ENCODE measurements at regions not wholly inside any gene's neighbourhood (a gene's known extent, or its start where the extent isn't known, plus 50 kb on each side); places are given as distances from the start of the nearest gene placed in this dataset.

DNA sequence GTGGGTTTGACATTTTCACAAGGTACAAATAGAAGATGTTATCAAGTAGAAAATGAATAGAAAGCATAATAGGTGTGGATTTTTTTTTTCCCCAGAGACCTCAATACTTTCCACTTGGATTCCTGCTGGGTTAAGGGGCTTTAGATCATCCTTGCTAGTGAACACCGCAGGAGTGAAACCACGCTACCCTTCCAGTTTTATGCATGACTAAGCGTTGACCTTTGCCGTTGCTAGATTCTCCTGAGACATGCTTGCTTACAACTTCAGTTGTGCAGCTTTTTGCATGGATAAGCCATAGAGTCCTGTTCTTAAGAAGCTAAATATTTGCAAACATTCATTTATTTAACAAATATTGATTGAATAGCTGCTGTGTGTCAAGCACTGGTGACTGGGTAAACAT is 299.7 kb upstream of the LMCD1 start:
- DNase-seq (ENCODE audit: low spot score), result no peak

DNA sequence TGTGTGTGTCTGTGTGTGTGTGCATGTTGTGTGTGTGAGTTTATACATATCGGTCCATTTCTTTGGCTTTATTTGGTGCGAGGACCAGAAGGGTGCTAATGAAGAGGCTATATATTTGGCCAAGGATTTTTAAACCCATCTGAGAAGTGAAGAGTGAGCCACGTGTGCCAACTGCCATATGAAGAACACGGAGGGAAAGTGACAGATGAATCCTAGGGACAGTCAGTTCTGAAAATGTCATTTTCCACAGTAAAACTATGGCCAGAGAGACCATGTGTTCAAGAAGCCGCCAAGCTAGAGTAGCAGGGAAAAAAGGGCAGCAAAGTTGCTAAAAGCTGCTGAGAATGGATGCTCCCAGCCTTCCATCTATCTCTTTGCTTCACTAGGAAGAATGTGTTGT is 297.3 kb upstream of the LMCD1 start:
- DNase-seq (ENCODE audit: low spot score), result no peak

DNA sequence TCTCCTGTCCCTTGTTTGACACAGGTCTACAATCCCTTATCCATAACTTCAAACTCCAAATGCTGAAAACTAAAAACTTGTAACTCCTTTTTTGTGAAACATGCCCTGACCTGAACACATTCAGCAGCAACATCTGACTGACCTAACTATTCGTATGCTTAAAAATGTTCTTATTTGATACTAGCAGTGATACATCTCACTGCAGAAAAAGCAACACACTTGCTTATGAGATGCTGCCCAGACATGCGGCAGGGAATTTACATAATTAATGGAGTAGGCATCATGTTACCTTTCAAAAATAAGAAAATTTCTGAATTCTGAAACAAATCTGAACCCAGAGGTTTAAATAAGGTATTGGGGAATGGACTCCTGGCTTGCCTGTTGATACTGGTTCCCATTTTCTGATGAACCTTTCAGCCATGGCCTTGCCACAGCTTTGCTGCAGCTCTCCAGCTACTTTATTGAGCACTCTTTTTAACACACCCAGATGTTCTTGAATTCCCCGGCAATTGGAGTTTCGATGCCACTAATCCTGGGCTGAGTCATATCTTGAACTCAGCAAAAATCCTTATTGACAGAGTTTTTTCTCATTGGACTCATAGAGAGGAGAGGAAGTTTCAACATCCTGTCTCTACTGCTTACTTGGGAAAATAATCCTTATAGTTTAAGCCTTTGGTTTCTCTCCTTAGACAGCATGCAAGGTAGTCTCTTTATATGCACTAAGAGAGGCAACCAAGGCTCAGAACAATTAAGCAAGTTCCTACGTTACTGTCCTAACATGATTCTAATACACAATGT is 296.6 kb upstream of the LMCD1 start:
- DNase-seq (ENCODE audit: low spot score), result no peak

DNA sequence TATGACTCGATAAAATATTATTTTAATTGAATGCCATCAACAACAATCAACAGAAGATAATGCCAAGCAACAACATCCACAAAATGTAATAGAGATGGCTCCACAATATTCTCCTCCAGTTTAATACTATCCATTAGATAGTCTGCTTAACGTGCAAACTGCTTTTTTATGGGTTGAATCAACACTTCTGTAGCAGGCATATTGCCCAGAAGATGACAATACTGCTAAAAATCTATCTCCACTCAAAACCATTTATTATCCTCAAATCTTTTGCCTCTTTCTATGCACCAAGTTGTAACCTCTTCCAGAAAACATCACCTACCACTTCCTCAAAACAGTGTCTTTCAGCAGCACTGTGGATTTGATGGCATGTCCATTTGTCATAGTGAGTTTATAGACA is 295.7 kb upstream of the LMCD1 start:
- DNase-seq (ENCODE audit: low spot score), result no peak

DNA sequence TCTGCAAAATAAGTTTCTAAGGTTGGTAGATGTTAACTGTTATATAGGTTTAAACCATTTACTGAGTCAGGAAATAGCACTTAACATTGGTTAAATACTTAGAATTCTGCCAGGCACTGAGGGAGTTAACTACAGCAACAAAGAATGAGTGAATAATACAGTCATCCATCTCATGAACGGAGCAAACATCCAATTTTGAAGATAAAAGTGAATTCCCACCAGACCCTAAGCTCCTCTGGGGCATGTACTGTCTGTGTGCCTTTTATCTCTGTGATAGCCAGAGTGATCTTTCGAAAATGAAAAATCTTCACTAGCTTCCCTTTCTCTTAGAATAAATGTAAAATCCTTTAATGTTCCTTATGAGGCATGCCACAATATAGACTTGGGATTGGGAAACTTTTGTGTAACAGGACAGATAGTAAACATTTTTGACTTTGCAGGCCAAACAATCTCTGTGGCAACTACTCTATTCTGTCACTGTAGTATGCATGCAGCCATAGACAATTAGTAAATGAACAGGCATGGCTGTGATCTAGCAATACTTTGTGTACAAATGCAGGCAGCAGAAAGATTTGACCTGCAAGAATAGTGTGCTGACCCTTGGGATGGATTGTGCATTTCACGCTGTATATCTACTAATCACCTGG is 294.5 kb upstream of the LMCD1 start:
- DNase-seq (ENCODE audit: low spot score), result no peak

DNA sequence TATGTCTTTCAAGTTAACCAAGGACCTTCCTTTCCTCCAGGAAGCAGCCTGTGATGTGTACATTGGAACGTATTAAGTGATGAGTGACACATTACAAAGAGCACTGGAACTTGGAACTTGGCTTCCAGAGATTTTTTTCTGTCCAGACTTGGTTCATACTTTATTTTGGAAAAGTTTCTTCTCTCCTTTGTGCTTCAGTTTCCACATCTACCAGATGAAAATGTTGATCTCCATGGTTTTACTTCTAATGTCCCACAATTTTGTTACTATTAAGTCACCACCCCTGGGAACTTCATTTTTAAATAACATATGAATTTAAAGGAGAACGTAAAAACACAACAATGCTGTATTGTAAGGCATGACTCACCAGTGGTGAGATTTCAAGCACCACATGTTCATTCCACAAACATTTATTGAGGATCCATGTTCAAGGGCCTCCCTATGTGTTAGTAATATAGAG is 290.7 kb upstream of the LMCD1 start:
- no peak for DNase-seq (ENCODE audit: low spot score)

DNA sequence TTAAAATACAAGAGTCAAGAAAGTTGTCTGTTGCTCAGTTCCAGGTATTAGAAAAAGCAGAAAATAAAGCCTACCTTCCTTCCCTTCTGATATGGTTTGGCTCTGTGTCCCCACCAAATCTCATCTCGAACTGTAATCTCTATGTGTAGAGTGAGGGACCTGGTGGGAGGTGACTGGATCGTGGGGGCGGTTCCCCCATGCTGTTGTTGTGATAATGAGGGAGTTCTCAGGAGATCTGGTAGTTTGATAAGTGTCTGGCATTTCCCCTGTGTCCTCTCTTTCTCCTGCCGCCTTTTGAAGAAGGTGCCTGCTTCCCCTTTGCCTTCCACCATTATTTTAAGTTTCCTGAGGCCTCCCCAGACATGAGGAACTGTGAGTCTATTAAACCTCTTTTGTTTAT is 288.8 kb upstream of the LMCD1 start:
- no peak for DNase-seq (ENCODE audit: low spot score)

DNA sequence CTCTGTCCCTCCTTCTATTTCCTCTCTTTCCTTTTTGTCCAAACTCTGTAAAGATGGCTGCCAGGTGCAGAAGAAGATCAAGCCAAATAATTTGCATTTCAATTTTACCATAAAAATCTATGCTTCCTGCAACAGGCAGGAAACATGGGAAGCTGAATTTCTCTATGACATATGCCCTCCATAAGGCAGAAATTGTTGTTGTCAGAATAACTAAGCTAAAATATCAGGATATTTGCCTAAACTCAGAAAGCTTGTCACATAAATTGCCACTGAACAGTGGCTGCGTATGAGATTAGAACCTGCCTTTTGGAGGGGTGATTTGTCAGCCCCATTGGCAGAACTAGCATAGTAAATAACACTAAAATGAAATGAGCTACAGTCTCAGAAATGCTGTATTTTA is 288.3 kb upstream of the LMCD1 start:
- DNase-seq (ENCODE audit: low spot score), result no peak

DNA sequence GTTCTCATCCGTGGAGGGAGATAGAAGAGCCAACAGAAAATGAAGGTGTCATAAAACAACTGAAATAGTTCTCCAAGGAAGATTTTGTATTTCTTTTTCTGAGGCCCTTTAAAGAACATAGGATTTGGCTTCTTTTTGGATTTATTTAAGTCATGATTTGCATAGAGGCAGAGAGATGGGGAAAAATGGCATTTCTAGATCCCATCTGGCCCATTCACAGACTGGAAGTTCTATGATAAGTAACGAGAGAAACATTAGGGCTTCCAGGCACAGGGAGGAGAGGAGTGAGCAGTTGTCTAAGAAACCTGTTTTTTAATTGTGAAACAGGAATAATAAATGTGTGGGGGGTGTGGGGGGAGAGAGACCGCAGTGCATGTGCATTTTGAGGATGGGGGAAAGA is 285.8 kb upstream of the LMCD1 start:
- no peak for DNase-seq (ENCODE audit: low spot score)

DNA sequence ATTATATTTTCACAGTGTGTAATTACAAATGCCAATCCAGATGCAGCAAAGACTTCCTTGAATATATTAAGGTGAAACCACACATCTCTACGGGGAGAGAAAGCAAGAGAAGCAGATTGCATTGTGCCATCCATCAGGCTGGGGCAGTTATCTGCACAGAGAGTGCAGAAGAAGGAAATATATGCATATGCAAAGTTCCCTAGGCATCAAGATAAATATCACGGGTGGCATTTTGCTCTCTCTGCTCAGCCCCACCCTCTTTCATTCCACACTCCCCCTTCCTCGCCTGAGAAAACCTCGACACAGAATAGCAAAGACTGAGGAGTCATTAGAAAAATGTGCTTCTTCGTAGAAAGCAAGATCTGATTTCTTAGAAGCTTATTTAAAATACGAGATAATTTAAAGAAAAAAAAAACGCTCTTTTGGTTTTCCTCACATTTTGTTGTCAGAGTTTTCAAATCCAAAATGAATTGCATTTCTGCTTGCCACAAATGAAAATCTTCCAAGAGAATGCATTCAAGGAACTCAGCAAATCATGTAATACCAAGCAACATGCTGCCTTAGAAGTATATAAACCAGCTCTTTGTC is 283.2 kb upstream of the LMCD1 start:
- DNase-seq (ENCODE audit: low spot score), result no peak

DNA sequence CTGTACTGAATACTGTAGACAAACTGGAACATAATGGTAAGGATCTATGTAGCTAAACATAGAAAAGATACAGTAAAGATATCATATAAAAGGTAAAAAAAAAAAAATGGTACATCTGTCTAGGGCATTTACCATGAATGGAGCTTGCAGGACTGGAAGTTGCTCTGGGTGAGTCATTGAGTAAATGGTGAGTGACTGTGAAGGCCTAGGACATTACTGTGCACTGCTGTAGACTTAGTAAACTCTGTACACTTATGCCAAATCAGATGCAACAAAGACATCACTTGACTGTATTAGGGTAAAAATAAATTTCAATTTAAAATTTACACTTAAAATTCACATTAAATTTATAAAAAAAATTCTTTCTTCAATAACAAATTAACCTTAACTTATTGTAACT is 281.3 kb upstream of the LMCD1 start:
- no peak for DNase-seq (ENCODE audit: low spot score)

DNA sequence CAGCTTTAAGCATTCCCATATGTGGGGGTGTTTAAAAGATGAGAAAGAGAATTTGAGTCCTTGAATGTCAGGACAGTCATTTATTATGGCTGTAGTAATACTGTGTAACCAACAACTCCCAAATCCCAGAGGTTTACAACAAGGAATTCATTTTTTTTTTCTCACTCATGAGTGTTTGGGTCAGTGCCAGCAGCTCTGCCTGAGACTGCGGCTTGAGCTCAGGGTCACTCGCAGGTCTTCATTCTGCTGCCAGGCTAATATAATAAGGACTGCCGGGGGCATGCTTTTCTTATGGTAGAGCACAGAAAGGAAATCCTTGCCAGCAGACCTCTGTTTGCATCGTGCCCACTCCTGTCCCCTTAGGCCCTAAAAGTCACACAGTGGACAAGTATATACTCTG is 277.9 kb upstream of the LMCD1 start:
- DNase-seq (ENCODE audit: low spot score), result no peak

DNA sequence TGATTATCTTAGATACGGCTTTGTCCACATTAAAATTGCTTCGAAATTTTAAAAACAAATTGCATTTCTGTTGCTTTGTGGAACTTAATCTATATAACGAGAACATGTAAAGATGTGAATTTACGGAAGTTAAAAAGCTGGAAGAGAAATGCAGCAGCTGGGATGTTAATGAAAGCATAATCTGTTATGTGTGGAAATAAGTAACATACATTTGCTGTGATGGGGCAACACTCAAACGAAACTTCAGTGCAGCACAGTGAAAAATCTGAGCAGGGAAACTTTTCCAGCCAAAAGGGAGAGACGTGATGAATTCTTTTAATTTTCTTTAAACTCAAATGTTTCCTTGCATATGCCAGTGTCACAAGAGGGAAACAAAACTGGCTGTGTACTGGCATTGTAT is 276.7 kb upstream of the LMCD1 start:
- no peak for DNase-seq (ENCODE audit: low spot score)

DNA sequence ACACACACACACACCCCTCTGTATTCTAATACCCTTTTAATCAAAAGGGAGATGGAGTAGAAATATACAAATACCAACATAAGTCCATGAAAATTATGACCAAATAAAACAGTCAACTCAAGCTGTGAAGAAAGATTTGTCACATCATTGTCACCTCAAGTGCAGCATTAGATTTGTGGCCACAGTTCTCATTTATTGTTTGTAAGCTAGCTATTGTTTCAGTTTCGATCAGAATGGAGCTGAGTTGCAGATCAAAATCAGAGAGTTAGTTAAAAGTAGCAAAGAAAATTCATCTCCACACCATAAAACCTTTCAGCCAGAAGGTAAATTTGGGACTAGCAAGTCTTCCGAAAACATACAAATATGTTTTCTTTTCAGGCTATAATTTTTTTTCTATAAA is 267.7 kb upstream of the LMCD1 start:
- DNase-seq (ENCODE audit: low spot score), result no peak

DNA sequence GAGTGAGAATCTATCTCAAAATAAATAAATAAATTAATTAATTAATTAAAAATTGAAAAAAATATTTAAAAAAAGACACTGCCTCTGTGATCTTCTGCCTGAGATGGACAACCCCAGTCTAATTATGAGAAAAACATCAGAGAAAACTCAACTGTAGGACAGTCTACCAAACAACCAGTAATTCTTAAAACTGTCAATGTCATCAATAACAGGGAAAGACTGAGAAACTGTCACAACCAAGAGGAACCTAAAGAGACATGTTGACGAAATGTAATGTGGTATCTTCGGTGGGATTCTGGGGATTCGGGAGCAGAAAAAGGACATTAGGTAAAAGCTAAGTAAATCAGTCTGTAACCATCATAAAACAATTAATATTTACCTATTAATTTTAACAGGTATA is 265.4 kb upstream of the LMCD1 start:
- DNase-seq (ENCODE audit: low spot score), result no peak

DNA sequence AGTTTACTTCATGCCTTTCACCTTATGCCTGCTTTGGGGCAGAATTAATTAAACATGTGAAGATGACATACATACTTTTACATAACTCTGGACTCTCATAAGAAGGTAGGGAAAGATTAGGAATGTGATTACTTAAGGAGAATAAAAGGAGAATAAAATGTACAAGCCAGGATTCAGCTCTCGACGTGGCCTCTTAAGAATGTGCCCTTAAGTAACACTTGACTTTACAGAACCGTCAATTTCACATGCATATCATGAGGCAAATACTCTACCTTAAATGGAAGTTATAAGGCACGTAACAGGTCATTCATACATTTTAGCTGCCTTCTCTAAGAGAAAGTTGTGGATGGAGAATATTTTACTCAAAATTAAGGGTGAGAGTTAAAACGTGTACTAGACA is 263.7 kb upstream of the LMCD1 start:
- DNase-seq (ENCODE audit: low spot score), result no peak

DNA sequence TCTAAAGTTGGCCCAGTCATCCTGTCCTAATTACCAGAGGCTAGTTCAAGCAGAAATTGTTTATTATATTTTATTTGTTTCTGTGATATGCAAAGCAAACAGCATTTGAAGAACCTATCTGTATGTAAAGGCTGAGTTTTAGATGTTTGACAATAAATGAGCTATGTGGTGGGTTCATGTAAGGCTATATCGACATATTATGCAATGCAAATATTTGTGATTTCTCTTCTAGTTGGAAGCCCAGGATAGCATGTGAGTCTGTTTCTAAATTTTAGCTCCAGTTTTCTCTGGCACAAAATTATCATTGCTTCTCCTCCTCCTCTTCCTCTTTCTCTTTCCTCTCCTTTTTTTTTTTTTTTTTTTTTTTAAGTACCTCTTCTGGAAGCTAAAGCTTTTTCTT is 263.2 kb upstream of the LMCD1 start:
- DNase-seq (ENCODE audit: low spot score), result no peak

DNA sequence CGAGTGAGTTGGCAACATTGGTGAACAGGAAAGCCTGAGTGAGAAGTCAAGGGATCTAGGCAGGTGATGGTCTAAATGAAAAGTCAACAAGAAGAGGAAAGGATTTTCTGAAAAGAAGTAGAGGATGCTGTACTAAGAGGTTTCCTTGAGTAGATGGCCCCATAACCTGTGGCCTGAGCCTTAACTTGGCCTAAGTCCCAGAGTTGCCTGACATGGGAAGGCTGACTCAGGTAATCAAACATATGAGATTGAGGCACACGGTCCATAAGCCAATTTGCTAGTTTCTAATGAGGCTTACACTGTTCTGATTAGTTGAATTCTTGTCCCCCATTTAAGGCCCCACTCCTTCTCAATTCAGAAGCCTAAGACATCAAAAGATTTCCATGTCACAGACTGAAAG is 262.5 kb upstream of the LMCD1 start:
- no peak for DNase-seq (ENCODE audit: low spot score)

DNA sequence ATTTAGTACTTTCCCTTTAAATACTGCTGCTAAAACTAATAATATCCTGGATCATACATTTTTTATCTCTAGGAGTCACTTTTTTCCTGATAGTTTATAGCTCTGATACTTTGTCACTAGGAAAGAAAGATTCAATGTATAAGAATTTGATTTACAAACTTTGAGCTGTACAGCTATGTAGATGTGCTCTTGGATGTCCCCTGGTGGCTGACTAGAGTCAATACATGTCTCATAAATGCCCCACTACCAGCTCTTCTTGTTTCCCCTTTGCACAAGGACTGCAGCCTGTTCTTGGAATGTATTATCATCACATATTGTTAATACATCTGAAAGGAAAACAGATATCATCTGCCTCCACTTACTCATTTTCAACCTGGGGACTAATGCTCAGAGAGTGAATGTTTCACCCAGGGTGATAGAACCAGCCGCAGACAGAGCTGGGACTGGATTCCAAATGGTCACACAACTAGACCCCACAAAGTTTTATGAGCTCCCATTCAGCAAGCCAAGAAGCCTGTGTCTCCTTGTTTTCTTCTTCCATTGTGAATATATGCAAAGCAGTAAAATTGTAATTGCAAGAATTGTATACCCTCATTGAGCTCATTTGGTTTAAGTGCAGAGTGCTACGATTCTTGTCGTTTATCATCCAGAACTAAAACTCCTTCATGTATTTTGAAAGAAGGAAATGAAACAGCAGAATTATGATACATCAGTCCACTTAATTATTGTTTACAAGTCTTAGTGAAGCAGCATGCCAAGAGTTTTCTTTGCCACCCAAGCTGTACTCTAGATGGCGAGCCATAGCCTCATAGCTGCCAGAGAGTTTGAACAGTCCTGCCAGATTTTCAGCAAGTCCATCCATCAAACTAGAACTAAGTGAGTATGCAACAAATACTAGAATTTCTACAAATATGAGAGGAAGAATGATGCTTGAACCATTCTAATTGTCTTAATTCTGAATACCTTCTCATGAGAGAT is 261.6 kb upstream of the LMCD1 start:
- peak; percentile 32 for DNase-seq (ENCODE audit: low spot score)

DNA sequence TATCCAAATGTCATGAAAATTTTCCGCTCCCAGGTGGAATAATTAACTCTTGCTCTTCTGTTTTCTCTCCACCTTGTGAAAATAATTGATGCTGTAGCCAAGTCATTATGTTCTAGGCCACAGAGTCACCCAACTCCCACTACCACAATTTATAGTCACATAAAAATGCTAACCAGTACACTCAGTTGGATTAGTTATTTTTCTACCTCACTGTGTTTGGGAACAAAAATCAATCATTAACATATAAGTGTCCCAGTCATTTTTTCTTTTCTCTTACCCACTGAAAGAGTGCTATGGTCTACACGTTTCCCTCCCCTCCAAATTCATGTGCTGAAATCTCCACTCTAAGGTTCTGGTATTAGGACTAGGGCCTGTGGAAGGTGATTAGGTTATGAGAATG is 255.6 kb upstream of the LMCD1 start:
- no peak for DNase-seq (ENCODE audit: low spot score)

DNA sequence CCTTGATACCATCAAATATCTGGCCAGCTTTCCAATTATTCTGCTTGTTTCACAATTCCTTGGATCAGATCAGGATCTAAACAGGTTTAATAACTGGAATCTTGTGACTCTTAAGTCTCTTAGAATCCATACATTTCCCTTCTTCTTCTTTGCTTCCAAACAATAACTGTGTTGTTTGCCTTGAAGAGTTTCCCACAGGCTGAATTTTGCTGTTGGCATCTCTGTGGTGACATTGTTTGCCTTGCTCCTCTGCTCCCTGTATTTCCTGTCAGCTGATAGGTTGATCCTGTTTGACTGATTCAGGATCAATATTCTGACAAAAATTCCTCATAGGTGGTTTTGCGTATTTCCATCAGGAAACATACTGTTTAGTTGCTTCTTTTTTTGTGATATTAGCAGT is 248.4 kb upstream of the LMCD1 start:
- DNase-seq (ENCODE audit: low spot score), result no peak

DNA sequence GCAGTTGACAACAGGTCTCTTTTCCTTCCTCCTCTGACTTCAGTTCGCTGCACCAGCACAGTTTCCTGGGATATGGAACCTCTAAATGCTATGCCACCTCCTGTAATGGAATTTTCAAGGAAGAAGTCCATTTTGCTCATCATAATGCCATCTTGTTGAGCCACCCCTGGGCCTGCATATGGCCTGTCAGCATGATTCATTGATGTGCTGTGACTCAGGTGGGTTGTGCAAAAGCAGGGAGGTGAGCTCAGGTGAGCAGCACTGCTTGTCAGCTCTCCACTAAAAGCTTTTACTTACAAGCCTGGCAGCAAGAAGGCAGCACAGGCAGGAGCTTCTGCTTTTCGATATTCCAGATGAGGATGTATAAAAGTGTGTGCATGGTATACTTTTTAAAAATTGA is 247.1 kb upstream of the LMCD1 start:
- DNase-seq (ENCODE audit: low spot score), result no peak
